Activated naive CD8-positive, alpha-beta T cell treated with anti-CD3 and anti-CD28 coated beads, Interleukin-2, amount 10 ng/mL, durations not matched to agents 7 days and 5 days (primary cell): ENCODE measurements at regions not wholly inside any gene's neighbourhood (a gene's known extent, or its start where the extent isn't known, plus 50 kb on each side); places are given as distances from the start of the nearest gene placed in this dataset.
A peak's percentile ranks its signal among the peaks of the same experiment; 100 is the strongest.

Source experiments
- ATAC-seq: fragments of 150-1000 bp; cut with Tn5 transposase; one replicate; pipeline ENCODE4 v1.10.0; 2021; ENCODE audit warnings: low read depth, moderate library complexity
- POLR2A ChIA-PET: fragments of 350-600 bp; sonication (Branson Sonifier 250); formaldehyde crosslinking; loops from one replicate; lab custom pipeline; 2021; ENCODE audit warnings: antibody characterized with exemption; lab: Charles Lee
- DNase-seq: peaks from one replicate; pipeline ENCODE4 v3.0.0; 2021
- H3K27ac Mint-ChIP-seq: one replicate; pipeline ENCODE4 v1.8.0; 2022; ENCODE audit warnings: mild to moderate bottlenecking, mixed read lengths
- H3K27me3 Mint-ChIP-seq: one replicate; pipeline ENCODE4 v1.8.0; 2022; ENCODE audit warnings: mild to moderate bottlenecking, moderate library complexity, mixed read lengths
- H3K36me3 Mint-ChIP-seq: one replicate; pipeline ENCODE4 v1.8.0; 2021; ENCODE audit warnings: mild to moderate bottlenecking, mixed read lengths
- H3K4me1 Mint-ChIP-seq: one replicate; pipeline ENCODE4 v1.8.0; 2021; ENCODE audit warnings: mixed read lengths
- H3K4me3 Mint-ChIP-seq: one replicate; pipeline ENCODE4 v1.8.0; 2022; ENCODE audit warnings: mild to moderate bottlenecking, moderate library complexity, mixed read lengths
- H3K9me3 Mint-ChIP-seq: one replicate; pipeline ENCODE4 v1.8.0; 2021; ENCODE audit warnings: mixed read lengths

DNA sequence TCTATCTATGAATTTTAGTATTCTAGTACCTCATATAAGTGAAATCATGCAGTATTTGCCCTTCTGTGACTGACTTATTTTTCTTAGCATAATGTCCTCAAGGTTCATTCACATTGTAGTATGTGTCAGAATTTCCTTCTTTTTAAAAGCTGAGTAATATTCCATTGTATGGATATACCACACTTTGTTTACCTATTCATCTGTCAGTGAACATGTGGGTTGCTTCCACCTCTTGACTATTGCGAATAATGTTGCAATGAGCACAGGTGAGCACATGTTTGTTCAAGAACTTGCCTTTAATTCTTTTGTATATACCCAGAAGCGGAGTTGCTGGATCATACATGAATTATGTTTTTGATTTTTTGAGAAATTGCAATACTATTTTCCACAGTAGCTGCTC is 187.4 kb upstream of the RBMS1 start:
- Mint-ChIP-seq H3K36me3 (no peaks in the 10 kb centered on the region), H3K27me3 (peaks cover 5% of the 10 kb centered on the region), H3K4me3 (no peak overlapping the region), H3K27ac (no peak overlapping the region), H3K4me1 (peaks cover 3% of the 10 kb centered on the region), H3K9me3 (peaks cover 6% of the 10 kb centered on the region)
- ATAC-seq (no peak), DNase-seq (no peak)
- POLR2A ChIA-PET, result no interaction called here

DNA sequence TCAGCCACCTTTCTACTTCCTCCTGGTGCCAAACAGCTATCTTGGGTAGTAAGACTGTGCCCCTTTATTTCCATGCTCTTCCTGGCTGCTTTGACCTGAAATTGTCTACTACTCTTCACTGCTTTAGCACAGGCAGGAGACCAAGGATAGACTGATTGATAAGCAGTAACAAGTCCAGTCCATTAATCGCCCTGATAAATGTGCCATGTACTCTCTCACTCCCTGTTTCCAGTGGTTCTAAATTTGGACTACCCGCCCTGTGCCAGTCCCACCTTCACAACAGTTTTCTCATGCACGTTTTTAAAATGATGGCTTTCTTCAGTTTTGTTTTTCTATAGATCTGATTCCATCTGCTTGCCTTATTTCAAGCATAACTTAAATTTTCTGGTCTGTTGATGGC is 189.6 kb upstream of the RBMS1 start:
- ATAC-seq, result no peak
- Mint-ChIP-seq H3K9me3 (peaks cover 6% of the 10 kb centered on the region), H3K36me3 (no peaks in the 10 kb centered on the region), H3K27me3 (peaks cover 3% of the 10 kb centered on the region), H3K4me3 (no peak overlapping the region), H3K4me1 (peaks cover 3% of the 10 kb centered on the region), H3K27ac (no peak overlapping the region)
- DNase-seq, result no peak
- POLR2A ChIA-PET, result no interaction called here

DNA sequence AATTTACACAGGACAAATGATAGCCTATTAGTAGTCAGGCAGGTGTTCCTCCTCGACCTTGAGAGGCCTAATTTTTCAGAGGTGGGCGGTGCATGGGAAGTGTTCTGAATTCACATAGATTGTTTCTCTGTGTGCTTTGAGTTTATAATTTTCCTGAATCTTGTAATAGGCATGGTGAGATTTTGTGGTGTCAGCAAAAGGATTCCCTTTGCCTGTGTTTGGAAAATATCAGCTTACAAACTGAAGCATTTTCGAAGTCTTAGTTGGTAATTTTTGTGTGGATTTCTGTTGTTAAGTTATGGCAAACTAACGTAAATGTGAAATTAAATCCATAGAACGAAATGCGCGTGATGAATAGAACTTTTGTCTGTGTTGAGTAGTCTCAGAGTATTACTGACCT is 194.0 kb upstream of the RBMS1 start:
- POLR2A ChIA-PET, result no interaction called here
- H3K4me1 Mint-ChIP-seq, result peaks cover 3% of the 10 kb centered on the region
- ATAC-seq, result no peak
- no peak overlapping the region for H3K27ac Mint-ChIP-seq
- no peak overlapping the region for H3K4me3 Mint-ChIP-seq
- peaks cover 3% of the 10 kb centered on the region for H3K27me3 Mint-ChIP-seq
- H3K9me3 Mint-ChIP-seq, result peaks cover 4% of the 10 kb centered on the region
- no peak for DNase-seq
- H3K36me3 Mint-ChIP-seq, result no peaks in the 10 kb centered on the region

DNA sequence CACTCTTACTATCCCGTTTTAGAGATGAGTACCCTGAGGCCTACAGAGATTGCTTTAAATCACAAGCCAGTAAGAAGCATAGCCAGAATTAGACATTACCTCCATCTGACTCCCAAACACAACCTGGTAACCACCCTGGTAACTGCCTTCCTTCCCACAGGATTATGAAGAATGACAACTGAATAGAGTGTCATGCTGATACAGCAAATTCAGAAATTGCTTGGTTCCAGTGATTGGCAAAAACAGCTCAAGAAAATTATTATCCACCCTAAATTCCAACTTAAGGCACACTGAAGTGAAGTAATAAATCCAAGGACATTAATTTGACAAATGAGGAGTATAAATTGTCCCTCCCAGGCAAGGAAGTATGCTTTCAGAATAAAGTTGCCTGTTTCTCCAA is 195.8 kb upstream of the RBMS1 start:
- DNase-seq (no peak), ATAC-seq (no peak)
- Mint-ChIP-seq H3K27me3 (peaks cover 3% of the 10 kb centered on the region), H3K9me3 (peaks cover 4% of the 10 kb centered on the region), H3K4me3 (no peak overlapping the region), H3K36me3 (peaks cover 2% of the 10 kb centered on the region), H3K27ac (no peak overlapping the region), H3K4me1 (peaks cover 3% of the 10 kb centered on the region)
- POLR2A ChIA-PET, result no interaction called here

DNA sequence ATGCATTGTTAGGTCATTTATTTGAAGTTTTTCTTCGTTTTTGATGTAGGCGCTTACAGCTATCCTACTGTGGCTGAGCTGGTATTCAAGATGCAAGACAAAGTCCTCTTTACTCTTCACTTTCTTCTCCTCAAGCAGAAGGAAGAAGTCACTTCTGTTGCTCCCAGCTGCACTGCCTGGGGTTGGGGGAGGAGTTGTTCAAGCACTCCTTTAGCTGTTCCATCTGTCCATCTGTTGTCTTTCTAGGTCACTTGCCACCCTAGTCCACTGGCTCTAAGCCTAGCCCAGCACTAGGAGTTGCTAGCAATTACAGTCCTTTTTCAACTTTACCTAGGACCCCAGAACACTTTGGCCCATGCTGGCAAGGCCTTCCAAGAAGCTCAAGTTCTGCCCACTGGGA is 200.6 kb upstream of the RBMS1 start:
- no peaks in the 10 kb centered on the region for H3K4me1 Mint-ChIP-seq
- peaks cover 2% of the 10 kb centered on the region for H3K36me3 Mint-ChIP-seq
- no peak overlapping the region for H3K4me3 Mint-ChIP-seq
- DNase-seq (no peak), ATAC-seq (no peak)
- peaks cover 4% of the 10 kb centered on the region for H3K9me3 Mint-ChIP-seq
- POLR2A ChIA-PET, result interaction anchor here (1.8 kb wide), 1 partner anchor 10 kb away, joined by 5 read pairs; no protein-coding TSS in a partner anchor
- H3K27ac Mint-ChIP-seq, result no peak overlapping the region
- no peaks in the 10 kb centered on the region for H3K27me3 Mint-ChIP-seq

DNA sequence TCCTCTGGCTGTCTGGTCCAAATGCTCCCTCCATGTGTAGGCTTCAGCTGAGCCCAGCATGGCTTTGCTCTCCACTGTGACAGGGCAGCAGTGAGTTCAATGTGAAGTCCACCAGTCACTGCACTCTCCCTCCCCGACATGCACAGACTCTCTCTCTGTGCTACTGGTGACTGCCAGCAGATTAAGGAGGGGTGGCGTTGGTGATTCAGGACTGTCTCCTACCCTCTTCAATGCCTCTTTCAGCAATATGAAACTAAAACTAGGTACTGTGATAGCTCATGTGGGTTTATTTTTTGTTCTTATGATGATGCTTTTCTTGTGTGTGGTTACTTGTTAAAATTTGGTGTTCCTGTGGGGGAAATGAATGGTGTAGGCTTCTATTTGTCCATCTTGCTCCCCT is 201.0 kb upstream of the RBMS1 start:
- peaks cover 4% of the 10 kb centered on the region for H3K9me3 Mint-ChIP-seq

DNA sequence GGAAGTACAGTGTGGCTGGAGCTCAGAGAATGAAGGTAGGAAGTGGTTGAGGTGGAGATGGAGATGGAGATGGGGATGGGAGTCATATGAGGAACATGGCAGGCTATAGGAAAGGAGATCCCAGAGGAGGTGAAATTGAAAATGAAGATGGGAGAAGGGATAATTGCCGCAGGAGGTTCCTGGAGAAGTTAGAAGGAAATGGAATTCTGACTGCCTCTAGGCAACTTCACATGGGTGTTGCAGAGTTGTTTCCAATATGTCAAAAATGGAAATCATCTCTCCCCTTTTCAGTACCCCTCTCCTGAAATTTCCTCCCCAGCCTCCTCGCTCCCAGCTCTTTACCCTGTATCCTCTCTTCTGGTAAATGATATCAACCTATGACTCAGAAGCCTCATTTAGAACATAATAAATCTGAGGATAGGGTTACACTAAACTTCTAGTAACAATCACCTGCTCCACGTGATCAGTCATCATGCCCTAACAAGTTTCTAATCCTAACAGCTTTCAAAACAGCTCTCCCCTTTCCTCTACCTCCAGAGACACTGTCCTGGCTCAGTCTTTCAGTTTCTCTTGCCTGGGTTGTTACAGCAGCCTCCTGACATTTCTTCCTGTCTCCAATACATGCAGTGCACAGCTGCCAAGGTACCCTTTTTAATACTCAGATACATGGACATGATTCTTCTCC is 201.9 kb upstream of the RBMS1 start:
- Mint-ChIP-seq H3K27me3 (no peaks in the 10 kb centered on the region), H3K4me1 (no peaks in the 10 kb centered on the region), H3K27ac (no peak overlapping the region), H3K36me3 (peaks cover 2% of the 10 kb centered on the region), H3K9me3 (peaks cover 2% of the 10 kb centered on the region), H3K4me3 (no peak overlapping the region)
- no peak for ATAC-seq
- POLR2A ChIA-PET, result interaction anchor here (1.8 kb wide), 1 partner anchor 8 kb away, joined by 5 read pairs; no protein-coding TSS in a partner anchor
- DNase-seq, result no peak

More for the DNA sequence above, 201.0 kb upstream of the RBMS1 start:
- no peak overlapping the region for H3K4me3 Mint-ChIP-seq
- H3K27me3 Mint-ChIP-seq, result no peaks in the 10 kb centered on the region
- no peak overlapping the region for H3K27ac Mint-ChIP-seq
- POLR2A ChIA-PET, result interaction anchor here (1.8 kb wide), 1 partner anchor 9 kb away, joined by 5 read pairs; no protein-coding TSS in a partner anchor
- DNase-seq (no peak), ATAC-seq (peak; percentile 91)
- H3K4me1 Mint-ChIP-seq, result no peaks in the 10 kb centered on the region
- H3K36me3 Mint-ChIP-seq, result peaks cover 2% of the 10 kb centered on the region

DNA sequence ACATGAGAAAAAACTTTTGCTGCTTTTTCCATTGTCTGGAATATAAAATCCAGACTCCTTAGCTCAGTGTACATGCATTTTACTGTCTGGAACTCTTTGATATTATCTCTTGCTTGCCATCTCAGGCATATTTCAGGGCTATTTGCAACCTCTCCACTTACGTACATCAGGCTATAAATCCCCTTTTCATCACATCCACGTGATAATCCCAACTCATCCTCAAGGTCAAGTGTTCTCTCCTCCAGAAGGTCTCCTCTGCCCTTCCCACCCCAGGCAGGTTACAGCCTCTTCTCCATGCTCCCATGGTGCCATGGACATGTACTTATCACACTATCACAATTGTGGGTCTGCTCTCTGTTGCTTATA is 202.5 kb upstream of the RBMS1 start:
- POLR2A ChIA-PET, result interaction anchor here (1.8 kb wide), 1 partner anchor 8 kb away, joined by 5 read pairs; no protein-coding TSS in a partner anchor
- no peaks in the 10 kb centered on the region for H3K9me3 Mint-ChIP-seq
- no peaks in the 10 kb centered on the region for H3K27me3 Mint-ChIP-seq
- no peak overlapping the region for H3K4me3 Mint-ChIP-seq
- ATAC-seq (no peak), DNase-seq (no peak)
- H3K27ac Mint-ChIP-seq, result no peak overlapping the region
- peaks cover 2% of the 10 kb centered on the region for H3K36me3 Mint-ChIP-seq
- H3K4me1 Mint-ChIP-seq, result no peaks in the 10 kb centered on the region

DNA sequence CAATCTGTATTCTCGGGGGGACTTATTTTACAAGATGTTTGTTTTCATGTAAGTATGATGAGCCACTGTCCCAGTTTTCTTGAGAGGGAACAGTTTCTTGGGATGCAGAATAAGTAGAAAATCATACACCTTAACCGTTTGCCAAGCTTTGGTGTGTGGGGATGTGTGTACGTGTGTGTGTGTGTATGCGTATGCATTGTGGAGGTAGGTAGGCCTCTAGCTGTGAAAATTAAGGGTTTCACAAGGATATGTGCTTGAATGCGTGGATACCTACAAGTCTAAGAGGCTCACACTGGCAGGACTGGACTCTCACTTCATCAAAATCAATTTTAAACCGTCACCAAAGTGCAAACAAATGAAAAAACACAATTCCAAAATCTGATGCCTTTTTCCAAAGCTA is 204.2 kb upstream of the RBMS1 start:
- H3K4me1 Mint-ChIP-seq, result peaks cover 2% of the 10 kb centered on the region
- H3K36me3 Mint-ChIP-seq, result peaks cover 2% of the 10 kb centered on the region
- DNase-seq (no peak), ATAC-seq (no peak)
- no peaks in the 10 kb centered on the region for H3K9me3 Mint-ChIP-seq
- H3K27me3 Mint-ChIP-seq, result no peaks in the 10 kb centered on the region
- no peak overlapping the region for H3K4me3 Mint-ChIP-seq
- no peak overlapping the region for H3K27ac Mint-ChIP-seq
- POLR2A ChIA-PET, result no interaction called here

DNA sequence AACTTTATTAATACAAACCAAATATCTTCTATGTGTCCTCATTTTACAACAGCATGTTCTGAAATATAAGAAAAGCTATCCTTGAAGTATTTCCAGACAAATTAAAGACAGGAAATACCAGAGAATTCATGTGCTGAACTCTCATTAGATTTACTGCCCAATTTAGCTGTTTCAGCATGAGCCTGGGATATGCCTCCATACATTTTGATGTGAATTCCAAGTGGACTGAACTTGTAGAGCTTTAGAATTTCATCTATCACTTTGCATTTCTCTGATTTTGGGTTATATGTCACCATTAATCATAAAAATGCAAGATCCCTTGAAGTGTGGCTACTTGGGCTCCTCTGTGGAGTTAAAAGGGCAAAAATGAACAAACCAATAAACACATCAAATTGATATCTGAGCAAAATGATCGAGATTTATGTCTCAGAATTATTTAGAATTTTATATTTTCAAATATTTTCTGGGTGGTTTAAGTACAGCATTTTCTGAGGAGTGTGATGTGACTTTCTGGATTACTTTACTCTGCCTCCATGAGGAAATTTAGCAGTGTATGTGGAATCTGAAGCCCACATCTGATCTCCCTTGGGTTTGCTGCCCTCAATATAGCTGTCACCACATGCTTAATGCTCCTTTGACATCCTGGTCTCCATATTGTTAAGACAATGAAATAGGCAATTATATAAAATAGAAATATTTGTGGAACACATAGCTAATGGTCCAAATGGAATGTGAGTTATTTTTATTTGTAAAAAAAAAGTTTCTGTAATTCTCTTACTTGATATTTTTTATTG is 206.6 kb upstream of the RBMS1 start:
- Mint-ChIP-seq H3K36me3 (no peaks in the 10 kb centered on the region), H3K9me3 (no peaks in the 10 kb centered on the region), H3K4me3 (no peak overlapping the region), H3K27ac (no peak overlapping the region), H3K27me3 (no peaks in the 10 kb centered on the region), H3K4me1 (peaks cover 14% of the 10 kb centered on the region)
- no peak for ATAC-seq
- POLR2A ChIA-PET, result no interaction called here
- DNase-seq, result no peak

DNA sequence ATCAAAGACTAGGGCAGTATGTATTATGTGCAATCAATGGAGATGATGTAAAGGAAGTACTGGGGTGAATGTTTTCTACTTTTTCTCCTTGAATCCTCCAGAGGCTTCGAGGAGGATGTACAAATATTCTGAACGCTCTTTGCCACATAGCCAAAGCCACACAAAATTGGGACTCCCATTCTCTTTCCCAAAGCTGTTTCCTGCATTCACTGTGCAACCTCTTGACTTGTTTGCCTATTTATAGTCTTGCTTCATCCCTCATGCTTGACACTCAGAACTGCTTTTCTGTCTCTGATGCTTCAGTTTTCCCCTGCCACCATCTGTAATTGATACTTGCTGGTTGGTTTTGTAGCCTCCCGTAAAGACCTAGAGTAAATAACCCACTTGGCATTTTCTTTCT is 208.2 kb upstream of the RBMS1 start:
- H3K27ac Mint-ChIP-seq, result no peak overlapping the region
- H3K9me3 Mint-ChIP-seq, result no peaks in the 10 kb centered on the region
- peaks cover 14% of the 10 kb centered on the region for H3K4me1 Mint-ChIP-seq
- DNase-seq, result no peak
- no peak for ATAC-seq
- H3K36me3 Mint-ChIP-seq, result no peaks in the 10 kb centered on the region
- no peak overlapping the region for H3K4me3 Mint-ChIP-seq
- POLR2A ChIA-PET, result no interaction called here
- H3K27me3 Mint-ChIP-seq, result no peaks in the 10 kb centered on the region

DNA sequence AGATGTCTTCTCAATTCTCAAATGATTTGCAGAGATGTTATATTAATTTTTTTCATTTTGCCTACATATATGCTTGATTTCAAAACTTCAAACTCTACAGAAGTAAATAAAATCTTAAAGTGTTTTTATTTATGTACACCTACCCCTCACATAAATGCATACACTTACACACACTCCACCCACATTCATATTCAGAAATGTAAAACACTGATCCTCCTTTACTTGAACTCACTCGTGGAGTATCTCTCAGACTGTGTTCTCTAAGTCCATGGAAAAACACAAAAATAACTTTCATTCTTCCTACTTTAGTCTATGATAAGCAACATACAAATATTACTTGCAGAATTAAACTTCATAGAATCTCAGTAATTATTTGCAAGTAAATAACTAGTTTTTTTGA is 209.1 kb upstream of the RBMS1 start:
- Mint-ChIP-seq H3K27me3 (no peaks in the 10 kb centered on the region), H3K4me3 (no peak overlapping the region), H3K27ac (no peak overlapping the region), H3K4me1 (peaks cover 14% of the 10 kb centered on the region), H3K36me3 (no peaks in the 10 kb centered on the region), H3K9me3 (peaks cover 3% of the 10 kb centered on the region)
- DNase-seq, result no peak
- POLR2A ChIA-PET, result no interaction called here
- no peak for ATAC-seq

DNA sequence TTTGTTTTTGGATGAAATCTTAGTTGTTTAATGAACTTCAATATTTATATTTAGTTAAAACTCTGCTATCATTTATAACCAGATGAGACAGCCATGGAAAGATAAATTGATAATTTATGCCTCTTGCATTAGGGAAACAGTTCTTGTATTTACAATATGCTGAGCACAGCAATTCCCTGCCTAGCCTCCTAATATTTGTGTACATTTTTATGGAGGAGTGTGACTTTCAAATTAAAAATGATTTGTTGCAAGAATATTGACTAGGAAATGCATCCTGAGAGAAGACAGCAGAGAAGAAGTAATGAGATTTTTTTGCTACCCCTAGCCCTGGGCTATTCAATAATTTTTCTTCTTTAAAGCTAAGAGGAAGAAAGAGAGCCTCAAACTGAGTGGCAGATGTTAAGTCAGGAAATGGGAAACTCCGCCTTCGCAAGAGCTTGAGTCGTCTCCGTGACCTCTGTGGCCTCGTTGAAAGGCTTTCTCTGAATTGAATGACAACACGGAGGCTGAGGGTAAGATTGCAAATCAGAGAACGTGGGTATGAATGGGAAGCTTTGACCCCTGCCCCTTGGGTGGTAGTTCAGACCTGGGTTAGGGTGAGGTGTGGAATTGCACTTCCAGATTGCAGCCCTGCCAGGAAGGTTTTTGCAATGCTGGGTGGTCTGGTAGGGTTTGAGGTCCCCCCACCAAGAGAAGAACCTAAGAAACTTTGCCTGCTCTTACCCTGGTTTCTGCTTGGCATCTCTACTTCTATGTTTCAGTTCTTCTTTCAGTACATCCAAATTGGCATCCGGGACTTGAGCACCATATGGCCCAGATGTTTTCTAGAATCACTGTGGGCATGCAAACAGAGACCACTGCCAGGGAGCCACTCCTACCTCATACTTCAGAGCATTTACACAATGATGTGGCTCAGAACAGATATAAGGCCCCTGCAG is 210.3 kb upstream of the RBMS1 start:
- POLR2A ChIA-PET, result interaction anchor here (1.2 kb wide), 1 partner anchor 9 kb away, joined by 5 read pairs; no protein-coding TSS in a partner anchor
- peaks cover 3% of the 10 kb centered on the region for H3K9me3 Mint-ChIP-seq

More for the DNA sequence above, 210.3 kb upstream of the RBMS1 start:
- Mint-ChIP-seq H3K4me3 (peak overlapping the region; percentile 45), H3K27ac (peak overlapping the region; percentile 77), H3K27me3 (no peaks in the 10 kb centered on the region), H3K4me1 (peaks cover 14% of the 10 kb centered on the region), H3K36me3 (peaks cover 4% of the 10 kb centered on the region)
- DNase-seq (peak; percentile 31), ATAC-seq (peak; percentile 98)
